ENCODE measurements at regions not wholly inside any gene's neighbourhood (a gene's known extent, or its start where the extent isn't known, plus 50 kb on each side); places are given as distances from the start of the nearest gene placed in this dataset.

- TF ChIP-seq CTCF (conservative IDR thresholded peaks at IDR 0.05; ENCODE audit: low read depth, low read length) (no peak), EZH2 (IDR thresholded peaks at IDR 0.05; ENCODE audit: borderline replicate concordance, low read depth, low read length, poor library complexity, severe bottlenecking) (no peak)
Measured at GRCh38 chr1:26630634-26631033, 65.2 kb upstream of the ARID1A start.
